ENCODE measurements at regions not wholly inside any gene's neighbourhood (a gene's known extent, or its start where the extent isn't known, plus 50 kb on each side); places are given as distances from the start of the nearest gene placed in this dataset.

DNA sequence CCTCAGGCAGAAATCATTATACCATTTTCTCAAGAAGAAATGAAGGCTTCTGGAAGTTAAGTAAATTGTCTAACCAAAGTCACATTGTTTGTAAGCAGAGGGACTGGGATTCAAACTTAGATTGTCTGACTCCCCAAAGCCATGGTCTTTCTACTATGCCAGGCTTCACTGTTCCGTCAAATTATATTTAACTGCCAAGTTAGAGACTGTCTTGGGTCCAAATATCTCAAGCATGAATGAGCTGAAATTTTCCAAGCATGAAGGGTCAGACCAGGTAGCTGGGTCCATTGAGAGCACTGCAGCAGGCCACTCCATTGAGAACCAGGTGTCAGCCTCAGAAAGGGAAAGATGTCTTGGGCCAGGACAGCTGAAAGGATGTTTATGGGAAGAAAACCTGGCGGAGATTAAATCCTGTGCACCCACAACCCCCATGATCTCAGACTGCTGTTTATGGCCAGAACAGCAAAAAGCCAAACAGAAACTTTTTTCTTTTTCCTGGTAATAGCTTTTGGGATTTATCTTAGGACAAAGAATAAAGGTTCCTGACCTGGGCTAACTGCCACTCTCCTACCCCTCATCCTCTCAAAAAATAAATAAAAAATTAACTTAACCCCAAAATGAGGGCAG lies 612.3 kb downstream of the INSC start:
- H4K20me1 ChIP-seq: no peaks in the 10 kb centered on the region
- H3K9ac ChIP-seq: no peak overlapping the region
- no peaks in the 10 kb centered on the region for H3K4me1 ChIP-seq
- no peaks in the 10 kb centered on the region for H3K36me3 ChIP-seq
- no peak overlapping the region for H3K27ac ChIP-seq
- H3K4me2 ChIP-seq: no peak overlapping the region
- no peak overlapping the region for H3K4me3 ChIP-seq
- no peaks in the 10 kb centered on the region for H3K27me3 ChIP-seq
- TF ChIP-seq Cebpa-rat (IDR thresholded peaks at IDR 0.05): no peak
- H3K9me3 ChIP-seq: no peaks in the 10 kb centered on the region

DNA sequence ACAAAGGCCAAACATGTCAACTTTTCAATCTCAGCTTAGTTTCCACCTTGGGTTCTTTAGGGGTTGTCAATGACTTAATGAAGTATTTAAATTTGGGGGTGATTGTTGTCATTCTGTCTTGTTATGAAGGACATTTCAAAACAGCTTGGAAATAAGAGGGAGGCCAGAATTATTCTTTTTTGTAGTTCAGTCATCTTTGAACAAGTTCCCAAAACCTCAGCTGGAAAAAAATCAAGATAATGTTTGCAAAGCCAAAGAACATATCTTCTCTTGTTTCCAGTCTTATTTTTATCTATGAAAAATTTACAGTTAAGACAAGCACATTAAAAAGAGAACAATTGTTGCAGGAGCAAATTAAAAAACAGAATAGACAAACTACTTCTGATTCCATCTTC lies 612.8 kb downstream of the INSC start:
- H3K27me3 ChIP-seq: no peaks in the 10 kb centered on the region
- no peaks in the 10 kb centered on the region for H3K9me3 ChIP-seq
- no peaks in the 10 kb centered on the region for H3K36me3 ChIP-seq
- H3K4me1 ChIP-seq: no peaks in the 10 kb centered on the region
- H3K27ac ChIP-seq: no peak overlapping the region
- H3K4me3 ChIP-seq: no peak overlapping the region
- no peak for TF ChIP-seq Cebpa-rat (IDR thresholded peaks at IDR 0.05)
- H4K20me1 ChIP-seq: no peaks in the 10 kb centered on the region
- H3K9ac ChIP-seq: no peak overlapping the region
- no peak overlapping the region for H3K4me2 ChIP-seq

DNA sequence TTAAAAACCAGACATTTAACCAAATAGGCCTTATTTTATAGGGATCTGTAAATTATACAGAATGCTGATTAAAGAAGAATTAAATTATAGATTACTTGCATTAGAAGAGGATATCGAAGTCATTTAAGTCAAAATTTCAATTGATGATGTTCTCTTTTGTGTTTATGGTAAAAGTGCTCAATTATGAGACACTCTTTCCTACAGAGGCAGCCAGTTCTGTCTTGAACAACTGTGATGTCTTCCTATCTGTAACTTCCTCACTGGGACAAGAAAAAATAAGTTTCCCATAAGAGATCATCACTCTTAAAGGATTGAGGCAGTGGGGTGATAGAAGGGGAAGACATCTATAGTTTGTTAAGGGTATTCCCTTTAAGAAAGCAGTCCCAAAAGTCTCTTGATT lies 613.5 kb downstream of the INSC start:
- H3K27ac ChIP-seq: no peak overlapping the region
- H3K4me1 ChIP-seq: no peaks in the 10 kb centered on the region
- no peak overlapping the region for H3K4me3 ChIP-seq
- no peaks in the 10 kb centered on the region for H3K27me3 ChIP-seq
- no peaks in the 10 kb centered on the region for H3K9me3 ChIP-seq
- H3K36me3 ChIP-seq: no peaks in the 10 kb centered on the region
- no peaks in the 10 kb centered on the region for H4K20me1 ChIP-seq
- TF ChIP-seq Cebpa-rat (IDR thresholded peaks at IDR 0.05): no peak
- no peak overlapping the region for H3K4me2 ChIP-seq
- no peak overlapping the region for H3K9ac ChIP-seq

DNA sequence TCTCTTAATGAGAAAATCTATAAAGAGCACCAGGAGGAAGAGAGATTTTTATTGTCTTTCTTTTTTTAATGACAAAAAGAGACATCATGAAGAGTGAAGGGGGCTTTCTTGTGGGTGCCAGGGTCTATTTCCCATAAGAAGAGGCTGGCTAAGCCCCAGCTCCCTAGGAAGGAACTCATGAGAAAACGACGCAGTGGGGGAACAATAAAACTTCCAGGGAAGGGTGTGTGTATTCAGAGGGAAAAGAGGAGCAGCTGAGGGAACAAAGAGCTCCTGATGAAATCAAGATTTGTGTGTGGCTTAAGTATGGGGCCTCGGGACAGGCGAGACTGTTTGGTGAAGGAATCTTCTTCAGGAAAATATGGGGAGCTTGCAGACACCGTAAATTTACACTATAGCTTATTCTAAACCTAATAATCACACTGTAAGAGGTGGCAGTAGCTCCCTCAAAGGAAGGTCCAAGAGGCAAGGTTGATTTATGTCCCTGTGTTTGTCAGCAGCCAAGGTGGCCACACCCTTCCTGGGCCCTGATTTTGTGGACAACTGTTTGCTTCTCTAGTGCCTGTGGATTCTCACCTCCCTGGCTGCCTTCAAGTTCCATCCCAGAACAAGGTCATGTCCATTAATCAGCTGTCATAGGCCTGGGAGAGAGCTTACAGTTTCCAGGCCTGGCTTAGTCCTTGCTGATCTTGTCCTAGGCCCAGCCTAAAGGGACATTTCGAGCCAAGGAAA lies 615.7 kb downstream of the INSC start:
- H3K4me3 ChIP-seq: no peak overlapping the region
- TF ChIP-seq Cebpa-rat (IDR thresholded peaks at IDR 0.05): no peak
- no peaks in the 10 kb centered on the region for H3K9me3 ChIP-seq
- no peaks in the 10 kb centered on the region for H3K4me1 ChIP-seq
- no peak overlapping the region for H3K4me2 ChIP-seq
- no peaks in the 10 kb centered on the region for H3K27me3 ChIP-seq
- no peaks in the 10 kb centered on the region for H3K36me3 ChIP-seq
- H3K27ac ChIP-seq: no peak overlapping the region
- H4K20me1 ChIP-seq: no peaks in the 10 kb centered on the region
- no peak overlapping the region for H3K9ac ChIP-seq

DNA sequence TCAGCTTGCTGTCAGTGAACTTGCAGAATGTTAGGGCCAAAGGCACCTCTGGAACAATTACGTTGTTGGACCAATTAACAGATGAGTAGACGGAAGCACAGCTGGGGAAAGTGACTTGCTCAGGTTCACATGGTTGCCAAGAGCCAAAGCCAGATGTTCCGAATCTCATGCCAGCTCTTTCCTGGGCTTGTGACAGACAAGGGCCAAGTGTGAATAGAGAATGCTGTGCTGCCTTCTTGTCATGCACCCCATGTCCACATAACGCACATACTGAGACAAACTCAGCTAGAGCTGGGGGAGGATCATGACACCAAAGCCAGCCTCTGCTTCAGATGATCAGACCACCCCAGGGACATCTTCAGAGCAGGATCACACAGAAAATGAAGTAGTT lies 616.3 kb downstream of the INSC start:
- no peak overlapping the region for H3K9ac ChIP-seq
- H3K9me3 ChIP-seq: no peaks in the 10 kb centered on the region
- H3K4me2 ChIP-seq: no peak overlapping the region
- H3K4me3 ChIP-seq: no peak overlapping the region
- no peaks in the 10 kb centered on the region for H3K4me1 ChIP-seq
- H4K20me1 ChIP-seq: no peaks in the 10 kb centered on the region
- H3K27ac ChIP-seq: no peak overlapping the region
- TF ChIP-seq Cebpa-rat (IDR thresholded peaks at IDR 0.05): no peak
- H3K36me3 ChIP-seq: no peaks in the 10 kb centered on the region
- H3K27me3 ChIP-seq: no peaks in the 10 kb centered on the region

DNA sequence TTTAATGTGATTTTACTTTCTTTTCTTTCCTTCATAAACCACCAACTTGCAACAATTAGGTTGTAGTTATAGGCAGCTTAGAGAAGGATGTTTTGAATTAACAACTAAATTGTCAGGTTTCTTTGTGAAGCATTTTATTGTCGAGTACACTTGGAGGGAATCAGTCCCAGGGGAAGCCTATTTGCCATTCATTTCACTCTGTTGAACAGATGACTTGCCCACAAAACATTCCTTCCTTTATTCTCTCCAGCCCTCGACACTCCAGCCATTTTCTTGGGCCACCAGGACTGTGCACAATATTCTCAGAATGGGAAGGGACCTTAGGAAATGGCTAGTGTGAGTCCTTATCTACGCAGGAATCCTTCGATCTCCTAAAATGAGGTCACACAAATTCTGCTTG lies 620.6 kb downstream of the SOX6 start:
- H3K4me1 ChIP-seq: no peaks in the 10 kb centered on the region
- H3K4me2 ChIP-seq: no peak overlapping the region
- H4K20me1 ChIP-seq: no peaks in the 10 kb centered on the region
- H3K9me3 ChIP-seq: no peaks in the 10 kb centered on the region
- H3K36me3 ChIP-seq: no peaks in the 10 kb centered on the region
- H3K4me3 ChIP-seq: no peak overlapping the region
- H3K27me3 ChIP-seq: no peaks in the 10 kb centered on the region
- H3K27ac ChIP-seq: no peak overlapping the region
- H3K9ac ChIP-seq: no peak overlapping the region
- no peak for TF ChIP-seq Cebpa-rat (IDR thresholded peaks at IDR 0.05)

DNA sequence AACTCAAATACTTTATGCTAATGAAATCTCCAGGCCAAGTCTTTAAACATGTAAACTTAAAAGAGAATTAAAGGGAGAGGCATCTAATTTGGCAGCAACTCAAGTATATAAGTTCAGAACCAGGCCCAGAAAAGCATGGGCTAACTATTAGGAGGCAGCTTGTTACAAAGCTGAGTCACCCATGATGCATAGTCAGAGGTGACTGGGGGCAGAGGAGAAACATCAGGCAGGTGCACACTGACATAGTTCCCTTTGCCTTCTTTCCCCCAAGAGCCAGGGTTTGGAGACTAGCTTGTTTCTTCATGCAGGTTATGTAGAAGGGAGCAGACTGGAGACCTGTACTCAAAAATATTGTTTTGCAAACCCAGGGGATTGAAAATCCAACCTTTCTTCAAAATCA lies 619.0 kb downstream of the SOX6 start:
- Histone ChIP-seq H4K20me1 (no peaks in the 10 kb centered on the region), H3K27me3 (no peaks in the 10 kb centered on the region), H3K9ac (no peak overlapping the region), H3K4me2 (no peak overlapping the region), H3K4me1 (no peaks in the 10 kb centered on the region), H3K36me3 (no peaks in the 10 kb centered on the region), H3K9me3 (no peaks in the 10 kb centered on the region), H3K27ac (no peak overlapping the region), H3K4me3 (no peak overlapping the region)
- no peak for TF ChIP-seq Cebpa-rat (IDR thresholded peaks at IDR 0.05)

DNA sequence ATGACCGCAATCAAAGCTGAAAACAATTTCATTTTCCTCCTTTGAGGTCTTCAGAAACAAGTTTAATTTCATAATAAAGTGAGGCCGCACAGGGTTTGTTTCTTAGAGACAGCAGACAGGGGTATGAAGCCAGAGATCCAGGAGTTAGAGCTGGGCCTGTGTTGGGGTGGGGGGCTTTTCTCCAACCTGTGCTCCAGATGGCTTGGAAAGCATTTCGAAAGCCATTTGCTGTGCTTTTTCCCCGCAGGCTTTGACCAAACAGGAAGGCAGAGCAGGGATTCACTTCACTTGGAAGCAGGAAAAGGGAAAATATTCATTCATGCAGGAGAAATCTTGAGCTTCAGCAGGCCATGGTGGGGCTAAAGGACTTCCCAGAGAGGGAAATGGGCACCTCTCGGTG lies 617.4 kb downstream of the SOX6 start:
- Histone ChIP-seq H3K4me1 (no peaks in the 10 kb centered on the region), H3K4me3 (no peak overlapping the region), H3K27ac (no peak overlapping the region), H3K9me3 (no peaks in the 10 kb centered on the region), H3K4me2 (no peak overlapping the region), H4K20me1 (no peaks in the 10 kb centered on the region), H3K27me3 (no peaks in the 10 kb centered on the region), H3K9ac (no peak overlapping the region), H3K36me3 (no peaks in the 10 kb centered on the region)
- no peak for TF ChIP-seq Cebpa-rat (IDR thresholded peaks at IDR 0.05)

DNA sequence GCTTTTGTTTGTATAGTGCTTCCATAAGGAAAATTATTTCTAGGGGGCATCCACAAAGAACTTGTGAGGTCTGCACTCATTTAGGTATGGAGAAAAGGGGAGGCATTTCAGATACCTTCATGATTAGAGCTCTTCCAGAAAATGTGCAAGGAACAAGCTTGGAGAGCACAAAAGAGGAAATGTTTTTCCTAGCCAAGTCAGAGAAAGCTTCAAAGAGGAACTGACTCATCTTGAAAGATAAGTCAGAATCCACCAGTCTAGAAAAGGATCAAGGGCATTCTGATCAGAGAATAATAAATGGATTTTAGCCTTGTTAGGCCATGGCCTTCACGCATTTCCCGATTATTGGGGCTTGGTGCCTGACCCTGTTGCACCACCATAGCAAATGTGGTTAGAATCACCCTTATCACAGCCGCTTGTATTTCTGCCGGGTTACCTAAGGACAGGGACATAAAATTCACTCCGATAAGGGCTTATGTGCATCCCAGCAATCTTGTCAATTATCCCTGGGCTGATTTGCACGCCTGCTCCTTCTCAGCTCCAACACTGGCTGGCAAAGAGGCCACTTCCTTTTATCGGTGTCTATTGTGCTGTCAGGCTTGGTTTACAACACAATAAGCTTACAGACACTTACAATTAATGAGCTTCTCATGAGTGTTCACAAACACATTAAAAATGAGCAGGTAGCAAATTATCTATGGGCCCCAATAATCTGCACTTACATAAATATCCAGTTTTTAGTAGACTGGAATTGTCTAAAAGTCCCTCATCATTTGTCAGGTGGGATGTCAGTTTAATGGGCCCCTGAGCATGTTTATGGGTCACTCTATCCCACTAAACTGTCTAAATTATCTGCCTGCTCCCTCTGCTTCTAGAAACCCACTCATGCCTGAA lies 613.5 kb downstream of the SOX6 start:
- H3K9me3 ChIP-seq: no peaks in the 10 kb centered on the region
- H3K36me3 ChIP-seq: no peaks in the 10 kb centered on the region
- H3K27ac ChIP-seq: no peak overlapping the region
- H4K20me1 ChIP-seq: no peaks in the 10 kb centered on the region
- no peak overlapping the region for H3K4me2 ChIP-seq
- H3K9ac ChIP-seq: no peak overlapping the region
- no peak for TF ChIP-seq Cebpa-rat (IDR thresholded peaks at IDR 0.05)
- H3K27me3 ChIP-seq: no peaks in the 10 kb centered on the region
- no peak overlapping the region for H3K4me3 ChIP-seq
- no peaks in the 10 kb centered on the region for H3K4me1 ChIP-seq

DNA sequence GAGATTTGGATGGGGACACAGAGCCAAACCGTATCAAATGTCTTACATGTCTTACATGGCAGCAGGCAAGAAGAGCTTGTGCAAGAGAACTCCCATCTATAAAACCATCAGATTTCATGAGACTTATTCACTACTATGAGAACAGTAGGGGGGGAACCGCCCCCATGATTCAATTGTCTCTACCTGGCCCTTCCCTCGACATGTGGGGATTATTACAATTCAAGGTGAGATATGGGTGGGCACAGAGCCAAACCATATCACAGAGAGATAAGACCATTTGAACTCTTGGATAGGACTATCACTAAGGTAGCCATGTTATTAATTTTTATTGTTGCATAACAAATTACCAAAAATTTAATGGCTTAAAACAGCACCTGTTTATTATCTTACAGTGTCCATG lies 611.7 kb downstream of the SOX6 start:
- no peaks in the 10 kb centered on the region for H3K4me1 ChIP-seq
- H3K27ac ChIP-seq: no peak overlapping the region
- no peak for TF ChIP-seq Cebpa-rat (IDR thresholded peaks at IDR 0.05)
- no peak overlapping the region for H3K4me2 ChIP-seq
- H3K9ac ChIP-seq: no peak overlapping the region
- H3K4me3 ChIP-seq: no peak overlapping the region
- no peaks in the 10 kb centered on the region for H3K27me3 ChIP-seq
- no peaks in the 10 kb centered on the region for H3K9me3 ChIP-seq
- no peaks in the 10 kb centered on the region for H4K20me1 ChIP-seq
- H3K36me3 ChIP-seq: no peaks in the 10 kb centered on the region

Data from BLaER1 (cell line).